GM19043 (cell line): ENCODE measurements at regions not wholly inside any gene's neighbourhood (a gene's known extent, or its start where the extent isn't known, plus 50 kb on each side); places are given as distances from the start of the nearest gene placed in this dataset.
"Not testable (repeated sequence)": the region's sequence is repeated elsewhere in the genome, so short reads cannot be mapped to it uniquely, and the experiment has no call there.

Experiments used
- ATAC-seq: cut with Tn5 transposase; IDR thresholded peaks from one replicate; pipeline ENCODE4 v1.9.1; 2021; ENCODE audit warnings: low read depth; ENCODE audit not compliant: unreplicated experiment

- ATAC-seq, result no peak
These were observed 95.3 kb upstream of the SNX9 start for GRCh38 chr6:157727629-157728182.

- ATAC-seq, result no peak
These were observed 94.7 kb upstream of the SNX9 start for GRCh38 chr6:157728183-157728881.

- ATAC-seq, result no peak
These were observed 91.8 kb upstream of the SNX9 start for GRCh38 chr6:157731221-157731620.

DNA sequence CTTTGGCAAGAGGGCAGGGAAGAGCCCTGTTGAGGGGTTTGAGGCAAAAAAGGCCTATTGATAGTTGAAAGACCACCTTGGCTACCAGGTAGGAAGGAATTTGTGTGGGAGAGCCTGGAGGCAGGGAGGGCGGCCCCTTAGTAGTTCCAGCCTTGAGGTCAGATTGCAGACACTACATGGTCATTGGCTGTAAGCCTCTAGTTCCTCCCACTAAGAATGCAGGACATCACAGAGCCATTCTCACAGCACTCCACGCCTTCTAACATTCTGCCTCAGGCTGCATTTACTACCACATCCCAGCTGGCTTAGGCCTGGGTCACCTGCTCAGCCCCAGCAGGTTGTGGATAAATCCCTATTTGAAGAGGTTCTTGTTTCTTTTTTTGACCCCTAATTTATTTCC is 91.0 kb upstream of the SNX9 start:
- ATAC-seq, result no peak

GRCh38 chr6:157732416-157733161 is 90.5 kb upstream of the SNX9 start:
- ATAC-seq, result no peak

GRCh38 chr6:157736555-157736954 is 86.5 kb upstream of the SNX9 start:
- ATAC-seq, result not testable (repeated sequence)

DNA sequence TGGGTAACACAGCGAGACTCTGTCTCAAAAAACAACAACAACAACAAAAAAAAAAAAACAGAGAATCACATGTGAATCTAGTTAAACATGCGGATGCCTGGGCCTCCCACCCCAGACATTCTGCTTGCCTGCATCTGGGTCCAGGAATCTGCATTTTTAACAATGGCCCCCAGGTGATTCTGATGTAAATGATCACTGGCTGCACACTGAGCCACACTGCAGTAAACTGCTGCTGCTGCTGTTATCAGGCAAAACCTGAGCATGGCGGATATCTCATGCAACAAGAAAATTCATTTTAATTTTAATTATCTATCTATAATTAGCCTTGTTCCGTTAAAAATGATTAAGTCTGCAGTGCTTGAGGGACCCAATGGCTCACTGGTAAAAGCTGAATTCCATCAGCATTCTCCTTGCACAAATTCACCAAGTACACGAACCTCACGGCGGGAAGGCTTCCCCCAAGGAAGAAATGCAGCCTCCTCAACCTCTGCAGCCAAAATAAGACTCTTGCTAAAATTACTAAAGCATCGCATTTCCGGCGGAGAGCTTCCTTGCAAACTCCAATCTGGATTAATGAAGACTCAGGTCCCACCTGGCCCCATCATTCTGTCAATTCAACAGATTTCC is 81.6 kb upstream of the SNX9 start:
- ATAC-seq, result no peak

DNA sequence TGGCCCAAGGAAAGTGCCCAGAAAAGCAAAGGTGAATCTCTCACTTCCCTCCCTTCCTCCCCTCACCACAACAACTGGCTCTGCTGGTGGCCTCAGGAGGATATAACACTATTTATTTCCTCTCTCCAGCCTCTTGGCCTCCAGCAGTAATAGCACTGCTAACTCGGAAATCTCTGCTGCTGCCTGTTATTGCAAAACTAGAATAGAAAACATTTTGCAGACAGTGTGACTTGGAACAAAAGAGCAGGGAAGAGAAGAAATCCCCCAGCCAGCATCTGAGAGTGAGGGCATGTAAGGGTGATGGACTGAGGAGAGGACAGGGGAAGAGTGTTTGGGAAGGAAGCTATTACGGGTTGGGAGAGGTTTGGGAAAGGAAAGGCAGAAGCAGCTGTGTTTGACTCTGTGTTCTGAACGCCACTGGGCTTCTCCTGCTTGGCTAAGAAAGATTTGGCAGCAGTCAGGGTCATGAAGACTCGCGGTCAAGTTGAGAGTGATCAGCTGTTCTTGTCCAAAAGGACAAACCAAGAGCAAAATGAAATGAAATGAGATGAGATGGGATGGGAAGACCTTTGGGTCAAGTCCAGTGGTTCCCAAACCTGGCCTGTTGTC is 81.0 kb upstream of the SNX9 start:
- no peak for ATAC-seq

DNA sequence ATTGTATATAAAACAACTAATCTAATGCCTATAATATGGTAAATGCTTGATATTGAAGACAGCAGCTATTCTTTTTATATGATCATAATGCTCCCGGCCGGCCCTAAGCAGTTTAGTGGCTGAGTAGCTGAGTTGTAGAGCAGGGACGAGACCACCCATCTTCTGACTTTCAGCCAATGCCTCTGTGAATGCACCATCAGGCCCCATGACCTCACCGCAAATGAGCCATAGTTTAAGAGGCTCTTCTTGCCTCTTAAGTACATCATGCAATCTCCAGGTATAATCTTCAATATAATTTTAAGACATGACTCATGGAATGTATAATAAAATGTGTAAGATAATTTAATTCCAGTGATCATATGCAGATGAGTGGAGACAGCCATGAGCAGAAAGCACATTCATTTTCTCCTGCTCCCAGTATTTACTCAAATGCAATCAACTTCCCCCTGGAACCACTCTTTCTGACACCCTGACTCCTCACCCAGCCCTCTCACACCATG is 78.9 kb upstream of the SNX9 start:
- no peak for ATAC-seq

- no peak for ATAC-seq
These were observed 76.1 kb upstream of the SNX9 start for GRCh38 chr6:157746897-157747296.

DNA sequence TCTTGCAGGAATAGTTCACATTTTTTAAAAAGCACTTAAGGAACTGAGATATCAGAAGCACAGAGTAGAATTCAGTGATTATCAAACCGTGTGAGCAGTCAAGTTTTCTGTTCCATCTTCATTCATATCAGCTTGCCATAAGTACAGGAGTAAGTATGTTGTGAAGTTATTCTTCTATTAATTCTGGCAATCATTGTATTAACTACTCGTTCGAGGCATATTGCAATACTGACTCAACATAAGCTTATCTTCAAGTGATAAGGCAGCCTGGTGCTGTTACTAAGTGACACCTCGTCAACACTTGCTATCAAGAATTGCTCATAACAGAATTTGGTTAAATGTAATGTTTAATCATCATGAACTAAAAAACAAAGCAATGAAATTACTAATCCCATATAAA is 75.7 kb upstream of the SNX9 start:
- ATAC-seq, result no peak

DNA sequence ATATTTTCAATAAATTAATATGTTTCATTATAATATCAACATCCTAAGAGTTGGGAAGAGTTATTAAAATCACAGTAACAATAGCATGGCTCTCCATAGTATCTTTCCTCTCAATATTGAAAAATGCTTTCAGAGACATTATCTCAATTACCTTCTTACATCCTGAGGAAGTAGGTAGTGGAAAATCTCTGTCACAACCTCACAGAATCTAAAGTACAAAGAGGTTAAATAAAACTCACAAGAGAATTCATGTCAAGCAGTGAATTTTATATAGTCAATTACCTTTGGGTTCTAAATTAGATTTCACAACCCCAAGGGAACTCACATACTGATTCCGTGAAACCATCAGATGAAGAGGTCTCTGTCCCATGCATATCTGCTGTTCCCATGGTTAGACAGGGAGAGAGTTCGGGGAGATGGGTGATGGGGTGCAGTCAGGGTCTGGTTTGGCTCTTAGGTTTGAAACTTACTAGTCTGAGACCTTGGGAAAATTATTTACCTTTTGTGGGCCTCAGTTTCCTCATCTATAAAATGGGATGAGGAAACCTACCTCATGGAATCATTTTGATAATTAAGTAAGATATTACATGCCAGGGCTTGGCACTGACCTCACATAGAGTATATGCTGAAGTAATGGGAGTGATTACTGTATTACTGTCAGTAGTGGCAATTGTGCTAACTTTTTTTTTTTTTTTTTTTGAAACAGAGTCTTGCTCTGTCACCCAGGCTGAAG is 74.0 kb upstream of the SNX9 start:
- ATAC-seq, result no peak

GRCh38 chr6:157750973-157751372 is 72.1 kb upstream of the SNX9 start:
- ATAC-seq, result not testable (repeated sequence)

GRCh38 chr6:157751547-157752200 is 71.4 kb upstream of the SNX9 start:
- no peak for ATAC-seq

DNA sequence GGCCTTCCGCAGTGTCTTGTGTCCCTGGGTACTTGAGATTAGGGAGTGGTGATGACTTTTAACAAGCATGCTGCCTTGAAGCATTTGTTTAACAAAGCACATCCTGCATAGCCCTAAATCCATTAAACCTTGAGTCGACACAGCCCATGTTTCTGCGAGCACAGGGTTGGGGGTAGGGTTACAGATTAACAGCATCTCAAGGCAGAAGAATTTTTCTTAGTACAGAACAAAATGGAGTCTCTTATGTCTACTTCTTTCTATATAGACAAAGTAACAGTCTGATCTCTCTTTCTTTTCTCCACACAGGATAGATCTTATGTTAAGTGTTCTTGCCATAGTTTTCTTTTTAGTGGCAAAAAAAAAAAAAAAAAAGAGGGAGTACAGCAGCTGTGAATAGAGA is 70.2 kb upstream of the SNX9 start:
- ATAC-seq, result not testable (repeated sequence)

GRCh38 chr6:157753291-157753690 is 69.8 kb upstream of the SNX9 start:
- ATAC-seq, result no peak

DNA sequence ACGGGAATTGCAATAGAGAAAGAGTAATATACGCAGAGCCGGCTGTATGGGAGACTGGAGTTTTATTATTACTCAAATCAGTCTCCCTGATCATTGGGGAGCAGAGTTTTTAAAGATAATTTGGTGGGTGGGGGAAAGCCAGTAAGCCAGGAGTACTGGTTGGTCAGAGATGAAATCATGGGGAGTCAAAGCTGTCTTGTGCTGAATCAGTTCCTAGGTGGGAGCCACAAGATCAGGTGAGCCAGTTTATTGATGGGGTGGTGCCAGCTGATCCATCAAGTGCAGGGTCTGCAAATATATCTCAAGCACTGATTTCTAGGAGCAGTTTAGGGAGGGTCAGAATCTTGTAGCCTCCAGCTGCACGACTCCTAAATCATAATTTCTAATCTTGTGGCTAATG is 69.2 kb upstream of the SNX9 start:
- ATAC-seq, result not testable (repeated sequence)

DNA sequence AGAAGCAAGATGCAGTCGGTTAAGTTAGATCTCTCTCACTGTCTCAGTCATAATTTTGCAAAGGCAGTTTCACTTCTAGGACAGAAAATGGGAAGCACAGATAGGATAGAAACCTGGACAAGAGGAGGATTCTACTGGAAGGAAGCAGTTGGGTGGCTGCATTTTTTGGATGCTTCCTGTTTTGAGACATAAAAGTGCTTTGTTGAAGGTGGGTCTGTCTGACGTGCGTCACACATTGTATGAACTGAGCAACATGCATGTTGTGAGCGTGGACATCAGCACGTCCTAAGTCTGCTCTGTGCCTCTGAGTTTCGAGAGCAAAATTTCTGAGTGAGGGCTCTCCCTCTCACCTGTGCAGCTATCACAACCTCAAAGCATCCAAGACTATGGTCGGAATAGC is 68.7 kb upstream of the SNX9 start:
- ATAC-seq, result no peak

DNA sequence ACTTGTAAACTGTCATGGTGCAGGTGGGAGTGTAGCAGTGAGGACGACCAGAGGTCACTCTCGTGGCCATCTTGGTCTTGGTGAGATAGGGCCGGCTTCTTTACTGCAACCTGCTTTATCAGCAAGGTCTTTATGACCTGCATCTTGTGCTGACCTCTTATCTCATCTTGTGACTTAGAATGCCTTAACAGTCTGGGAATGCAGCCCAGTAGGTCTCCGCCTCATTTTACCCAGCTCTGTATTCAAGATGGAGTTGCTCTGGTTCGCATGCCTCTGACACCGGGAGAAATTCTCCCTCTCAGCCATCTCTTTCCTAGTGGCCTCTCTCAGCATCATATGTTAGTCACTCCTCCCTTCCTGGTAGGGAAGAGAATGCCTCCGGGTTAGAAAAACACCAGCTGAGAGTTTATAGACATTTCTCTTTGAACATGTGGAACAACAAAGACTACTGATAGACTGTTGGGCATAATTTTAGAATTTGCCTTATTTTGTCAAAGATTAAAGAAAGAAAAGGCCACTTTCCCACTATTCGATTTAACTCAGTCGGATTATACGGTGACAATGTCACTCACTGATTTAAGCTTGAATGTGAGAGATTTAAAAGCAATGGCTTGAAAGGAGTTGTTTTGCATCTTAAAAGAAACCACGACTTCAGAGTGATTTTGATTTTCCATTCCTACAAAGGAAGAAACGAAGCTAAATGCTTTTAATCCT is 67.9 kb upstream of the SNX9 start:
- no peak for ATAC-seq
